ENCODE measurements at regions not wholly inside any gene's neighbourhood (a gene's known extent, or its start where the extent isn't known, plus 50 kb on each side); places are given as distances from the start of the nearest gene placed in this dataset.

GRCh38 chr17:31690151-31690551, 168.9 kb downstream of the COPRS start:
- Histone ChIP-seq H3K9me3 (ENCODE audit: insufficient read depth, low read depth) (no peaks in the 10 kb centered on the region), H3K4me1 (replicated peaks; ENCODE audit: insufficient read depth) (peaks cover 17% of the 10 kb centered on the region), H3K36me3 (ENCODE audit: low read depth) (no peaks in the 10 kb centered on the region), H3K27me3 (ENCODE audit: insufficient read depth, low read depth) (no peaks in the 10 kb centered on the region), H3K79me2 (ENCODE audit: low read depth) (no peaks in the 10 kb centered on the region), H4K20me1 (ENCODE audit: insufficient read depth) (no peaks in the 10 kb centered on the region), H3K4me2 (no peak overlapping the region), H3K27ac (no peak overlapping the region), H3K4me3 (no peak overlapping the region), H2AFZ (no peak overlapping the region), H3K9me2 (ENCODE audit: insufficient read depth) (no peaks in the 10 kb centered on the region), H3F3A (ENCODE audit: insufficient read depth, low read depth) (no peaks in the 10 kb centered on the region)
- no peak for DNase-seq
- intact Hi-C loops (cut with micrococcal nuclease; ENCODE audit: unreplicated experiment), result no loop called here
- POLR2A ChIA-PET (ENCODE audit: unreplicated experiment), result no interaction called here
- CTCF ChIA-PET, result no interaction called here
- TF ChIP-seq CTCF (conservative IDR thresholded peaks at IDR 0.05) (no peak), EZH2 (IDR thresholded peaks at IDR 0.05; ENCODE audit: low read depth) (no peak)
- no TSS peak for BruUV-seq (replicated peaks)

DNA sequence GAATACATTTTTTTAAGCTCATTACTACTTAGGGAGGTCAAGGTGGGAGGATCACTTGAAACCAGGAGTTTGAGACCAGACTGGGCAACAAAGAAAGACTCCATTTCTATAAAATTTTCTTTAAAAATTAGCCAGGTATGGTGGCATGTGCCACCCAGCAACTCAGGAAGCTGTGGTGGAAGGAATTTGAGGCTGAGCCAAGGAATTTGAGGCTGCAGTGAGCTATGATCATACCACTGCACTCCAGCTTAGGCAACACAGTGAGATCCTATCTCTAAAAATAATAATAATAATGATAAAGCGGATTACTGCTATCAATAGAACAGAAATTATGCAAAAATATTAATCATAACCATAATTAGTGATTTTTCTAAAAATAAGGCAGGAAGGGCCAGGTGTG, 170.3 kb downstream of the COPRS start:
- no peak for TF ChIP-seq EZH2 (IDR thresholded peaks at IDR 0.05; ENCODE audit: low read depth)
- TF ChIP-seq CTCF (conservative IDR thresholded peaks at IDR 0.05), result no peak
- peak; percentile 23 to 61 for DNase-seq
- intact Hi-C loops (cut with micrococcal nuclease; ENCODE audit: unreplicated experiment), result no loop called here
- ChIA-PET POLR2A (ENCODE audit: unreplicated experiment) (interaction anchor here (0.6 kb wide), 1 partner anchor 11 kb away, joined by 10 read pairs; no protein-coding TSS in a partner anchor), CTCF (interaction anchor here (0.7 kb wide), 1 partner anchor 145 kb away, joined by 15 read pairs; no protein-coding TSS in a partner anchor)
- no peaks in the 10 kb centered on the region for H3K36me3 ChIP-seq (ENCODE audit: low read depth)
- H2AFZ ChIP-seq, result no peak overlapping the region
- BruUV-seq (replicated peaks), result no TSS peak
- no peaks in the 10 kb centered on the region for H3F3A ChIP-seq (ENCODE audit: insufficient read depth, low read depth)
- H3K4me3 ChIP-seq, result no peak overlapping the region
- H3K27ac ChIP-seq, result no peak overlapping the region
- H3K4me1 ChIP-seq (replicated peaks; ENCODE audit: insufficient read depth), result peaks cover 17% of the 10 kb centered on the region
- H3K9me3 ChIP-seq (ENCODE audit: insufficient read depth, low read depth), result no peaks in the 10 kb centered on the region
- H3K79me2 ChIP-seq (ENCODE audit: low read depth), result no peaks in the 10 kb centered on the region
- H4K20me1 ChIP-seq (ENCODE audit: insufficient read depth), result no peaks in the 10 kb centered on the region
- H3K4me2 ChIP-seq, result no peak overlapping the region
- no peaks in the 10 kb centered on the region for H3K27me3 ChIP-seq (ENCODE audit: insufficient read depth, low read depth)
- no peaks in the 10 kb centered on the region for H3K9me2 ChIP-seq (ENCODE audit: insufficient read depth)

DNA sequence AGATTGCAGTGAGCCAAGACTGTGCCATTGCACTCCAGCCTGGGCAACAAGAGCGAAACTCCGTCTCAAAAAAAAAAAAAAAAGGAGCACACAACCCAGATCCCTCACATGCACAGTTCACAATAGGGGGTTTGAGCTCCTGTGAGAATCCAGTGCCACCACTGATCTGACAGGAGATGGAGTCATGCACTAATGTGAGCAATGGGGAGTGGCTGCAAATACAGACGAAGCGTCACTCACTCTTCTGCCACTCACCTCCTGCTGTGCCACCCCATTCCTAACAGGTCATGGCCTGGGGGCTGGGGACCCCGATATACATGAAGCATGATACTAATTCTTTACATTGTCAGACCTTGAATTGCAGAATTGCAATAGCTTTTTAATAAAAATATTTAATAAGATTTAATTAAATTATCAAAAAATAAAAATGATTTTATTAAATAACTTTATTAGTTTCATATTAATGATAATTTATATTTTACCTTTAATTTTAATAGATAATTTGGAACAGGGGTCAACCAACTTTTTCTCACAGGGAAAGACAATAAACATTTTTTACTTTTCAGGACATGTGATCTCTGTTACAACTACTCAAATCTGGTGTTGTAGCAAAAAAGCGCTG, 171.4 kb downstream of the COPRS start:
- ChIA-PET POLR2A (ENCODE audit: unreplicated experiment) (no interaction called here), CTCF (interaction anchor here (0.6 kb wide), 1 partner anchor 143 kb away, joined by 8 read pairs; no protein-coding TSS in a partner anchor)
- Histone ChIP-seq H4K20me1 (ENCODE audit: insufficient read depth) (no peaks in the 10 kb centered on the region), H3K27me3 (ENCODE audit: insufficient read depth, low read depth) (no peaks in the 10 kb centered on the region), H3K9me3 (ENCODE audit: insufficient read depth, low read depth) (no peaks in the 10 kb centered on the region), H3K79me2 (ENCODE audit: low read depth) (no peaks in the 10 kb centered on the region), H3F3A (ENCODE audit: insufficient read depth, low read depth) (no peaks in the 10 kb centered on the region), H3K4me2 (no peak overlapping the region), H3K4me1 (replicated peaks; ENCODE audit: insufficient read depth) (peaks cover 17% of the 10 kb centered on the region), H2AFZ (no peak overlapping the region), H3K36me3 (ENCODE audit: low read depth) (no peaks in the 10 kb centered on the region), H3K27ac (no peak overlapping the region), H3K4me3 (no peak overlapping the region), H3K9me2 (ENCODE audit: insufficient read depth) (no peaks in the 10 kb centered on the region)
- intact Hi-C loops (cut with micrococcal nuclease; ENCODE audit: unreplicated experiment), result no loop called here
- BruUV-seq (replicated peaks), result no TSS peak
- peak; percentile 34 to 68 for DNase-seq
- TF ChIP-seq EZH2 (IDR thresholded peaks at IDR 0.05; ENCODE audit: low read depth) (no peak), CTCF (conservative IDR thresholded peaks at IDR 0.05) (no peak)
